SH-SY5Y (cell line): ENCODE measurements at regions not wholly inside any gene's neighbourhood (a gene's known extent, or its start where the extent isn't known, plus 50 kb on each side); places are given as distances from the start of the nearest gene placed in this dataset.

Source experiments
- GATA2 ChIP-seq: IDR thresholded peaks from 2 replicates; pipeline ENCODE4 v1.6.1; 2011; ENCODE audit warnings: mild to moderate bottlenecking, low read depth, low read length
- GATA3 ChIP-seq: IDR thresholded peaks from 2 replicates; pipeline ENCODE4 v1.6.1; 2011; ENCODE audit warnings: low read depth, mild to moderate bottlenecking, low read length, moderate library complexity

GRCh38 chr5:82909771-82910170 lies 167.4 kb downstream of the TMEM167A start:
- peak; percentile 51; the same call in 1 of the 2 replicates for TF ChIP-seq GATA3
- peak; percentile 88 for TF ChIP-seq GATA2
